CD4-positive, alpha-beta T cell (primary cell): ENCODE measurements at regions not wholly inside any gene's neighbourhood (a gene's known extent, or its start where the extent isn't known, plus 50 kb on each side); places are given as distances from the start of the nearest gene placed in this dataset.

ENCODE experiments used
- ATAC-seq: fragments of 200-7000 bp; cut with Tn5 transposase; one replicate; pipeline ENCODE4 v1.10.0; 2022; ENCODE audit warnings: mild to moderate bottlenecking; ENCODE audit not compliant: poor library complexity
- CTCF ChIA-PET: fragments of 350-600 bp; sonication (Branson Sonifier 250); formaldehyde crosslinking; loops from one replicate; lab custom pipeline; 2021; ENCODE audit warnings: antibody characterized with exemption, inconsistent platforms; lab: Charles Lee
- POLR2A ChIA-PET: fragments of 350-600 bp; sonication (Branson Sonifier 250); formaldehyde crosslinking; loops from one replicate; lab custom pipeline; 2021; ENCODE audit warnings: antibody characterized with exemption, inconsistent platforms; lab: Charles Lee
- DNase-seq, 14 experiments: peaks; one replicate each; pipeline ENCODE4 v3.0.0-alpha.2; 2013 to 2020; ENCODE audit warnings: mixed read lengths in 2 of 14
- H3K27ac ChIP-seq, 2 donors: one replicate each; pipeline versions ENCODE4 v1.5.1 to v1.7.0; 2013; ENCODE audit warnings: low read length in 2 of 2, low read depth in 1 of 2, mild to moderate bottlenecking in 1 of 2
- H3K27me3 ChIP-seq, 2 experiments: 1 replicate in 1 of 2; 2 replicates in 1 of 2; pipeline versions ENCODE4 v1.6.1 to v1.7.0; 2013; ENCODE audit warnings: low read length in 2 of 2, control low read depth in 1 of 2, mild to moderate bottlenecking in 1 of 2, moderate library complexity in 1 of 2; ENCODE audit not compliant: insufficient read depth in 2 of 2, control insufficient read depth in 1 of 2
- H3K36me3 ChIP-seq: one replicate; pipeline ENCODE4 v1.6.1; 2013; ENCODE audit warnings: low read length, control low read depth; ENCODE audit not compliant: insufficient read depth
- H3K4me1 ChIP-seq: one replicate; pipeline ENCODE4 v1.6.1; 2013; ENCODE audit warnings: low read length, control low read depth; ENCODE audit not compliant: insufficient read depth
- H3K4me3 ChIP-seq: one replicate; pipeline ENCODE4 v1.5.1; 2013; ENCODE audit warnings: mild to moderate bottlenecking, low read length, moderate library complexity
- H3K9me3 ChIP-seq, 2 experiments: 1 replicate in 1 of 2; 2 replicates in 1 of 2; pipeline versions ENCODE4 v1.6.1 to v1.7.0; 2013; ENCODE audit warnings: low read length in 2 of 2, mild to moderate bottlenecking in 2 of 2, control low read depth in 1 of 2, moderate library complexity in 1 of 2; ENCODE audit not compliant: control insufficient read depth in 1 of 2, insufficient read depth in 1 of 2
- H3K27ac Mint-ChIP-seq: one replicate; pipeline ENCODE4 v1.8.0; 2020; ENCODE audit warnings: mixed read lengths
- H3K27me3 Mint-ChIP-seq: one replicate; pipeline ENCODE4 v1.8.0; 2021; ENCODE audit warnings: mixed read lengths
- H3K36me3 Mint-ChIP-seq: one replicate; pipeline ENCODE4 v1.8.0; 2021; ENCODE audit warnings: low read depth, mixed read lengths
- H3K4me1 Mint-ChIP-seq: one replicate; pipeline ENCODE4 v1.8.0; 2021; ENCODE audit warnings: low read depth, mixed read lengths
- H3K4me3 Mint-ChIP-seq: one replicate; pipeline ENCODE4 v1.8.0; 2020; ENCODE audit warnings: mild to moderate bottlenecking, mixed read lengths
- H3K9me3 Mint-ChIP-seq: one replicate; pipeline ENCODE4 v1.8.0; 2020; ENCODE audit warnings: mixed read lengths
- intact Hi-C, 2 experiments: fragments of 100-400 bp; cut with DNase I in 1 of 2; cut with micrococcal nuclease in 1 of 2; formaldehyde crosslinking; loops; one replicate each; pipeline versions ENCODE4 v1.15.1 to v1.9.0; 2023 to 2025; cut with DNase I, micrococcal nuclease
- TF ChIP-seq, protein P1 (sequence below): fragments of 200-600 bp; IDR thresholded peaks from one replicate; pipeline ENCODE4 v1.8.0; 2022; ENCODE audit warnings: antibody characterized with exemption, mild to moderate bottlenecking

DNA sequence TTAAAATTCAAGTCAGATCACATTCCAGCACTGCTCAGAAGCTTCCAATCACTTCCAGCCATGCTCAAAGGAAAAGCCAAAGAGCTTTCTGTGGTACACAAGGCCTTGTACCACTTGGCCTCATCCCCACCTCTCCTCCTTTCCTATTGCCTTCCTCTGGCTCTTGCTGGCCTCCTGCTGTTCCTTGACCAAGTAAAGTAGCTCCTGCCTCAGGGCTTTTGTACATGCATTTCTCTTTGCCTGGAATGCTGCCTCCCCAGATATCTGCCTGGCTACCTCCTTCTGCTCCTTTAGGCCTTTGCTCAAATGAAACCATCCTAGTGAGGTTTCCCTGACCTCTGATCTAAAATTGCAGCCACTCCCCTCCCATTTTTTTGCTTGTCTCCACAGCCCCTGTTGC lies 51.2 kb upstream of the TCL1B start:
- Histone ChIP-seq H3K36me3 (no peaks in the 10 kb centered on the region), H3K27me3 (peaks cover 7 to 8% of the 10 kb centered on the region in 2 experiments), H3K4me1 (no peaks in the 10 kb centered on the region), H3K9me3 (peaks cover 9 to 15% of the 10 kb centered on the region in 2 experiments), H3K27ac (no peak overlapping the region), H3K4me3 (no peak overlapping the region)
- intact Hi-C loops = no loop called here
- Mint-ChIP-seq H3K4me1 (no peaks in the 10 kb centered on the region), H3K27ac (no peak overlapping the region), H3K27me3 (peaks cover 53% of the 10 kb centered on the region), H3K4me3 (no peak overlapping the region), H3K36me3 (no peaks in the 10 kb centered on the region), H3K9me3 (no peaks in the 10 kb centered on the region)
- DNase-seq = no peak
- TF ChIP-seq, protein P1, sequence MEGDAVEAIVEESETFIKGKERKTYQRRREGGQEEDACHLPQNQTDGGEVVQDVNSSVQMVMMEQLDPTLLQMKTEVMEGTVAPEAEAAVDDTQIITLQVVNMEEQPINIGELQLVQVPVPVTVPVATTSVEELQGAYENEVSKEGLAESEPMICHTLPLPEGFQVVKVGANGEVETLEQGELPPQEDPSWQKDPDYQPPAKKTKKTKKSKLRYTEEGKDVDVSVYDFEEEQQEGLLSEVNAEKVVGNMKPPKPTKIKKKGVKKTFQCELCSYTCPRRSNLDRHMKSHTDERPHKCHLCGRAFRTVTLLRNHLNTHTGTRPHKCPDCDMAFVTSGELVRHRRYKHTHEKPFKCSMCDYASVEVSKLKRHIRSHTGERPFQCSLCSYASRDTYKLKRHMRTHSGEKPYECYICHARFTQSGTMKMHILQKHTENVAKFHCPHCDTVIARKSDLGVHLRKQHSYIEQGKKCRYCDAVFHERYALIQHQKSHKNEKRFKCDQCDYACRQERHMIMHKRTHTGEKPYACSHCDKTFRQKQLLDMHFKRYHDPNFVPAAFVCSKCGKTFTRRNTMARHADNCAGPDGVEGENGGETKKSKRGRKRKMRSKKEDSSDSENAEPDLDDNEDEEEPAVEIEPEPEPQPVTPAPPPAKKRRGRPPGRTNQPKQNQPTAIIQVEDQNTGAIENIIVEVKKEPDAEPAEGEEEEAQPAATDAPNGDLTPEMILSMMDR = no peak
- POLR2A ChIA-PET = no interaction called here
- CTCF ChIA-PET = interaction anchor here (0.6 kb wide), 1 partner anchor 307 kb away, joined by 3 read pairs; no protein-coding TSS in a partner anchor
- no peak for ATAC-seq
